Activated B cell treated with CpG ODN at 0.5 μM for 24 hours (primary cell): ENCODE measurements at regions not wholly inside any gene's neighbourhood (a gene's known extent, or its start where the extent isn't known, plus 50 kb on each side); places are given as distances from the start of the nearest gene placed in this dataset.

Experiments used
- ATAC-seq: fragments of 200-7000 bp; cut with Tn5 transposase; one replicate; pipeline ENCODE4 v1.10.0; 2021; ENCODE audit warnings: low read depth, mild to moderate bottlenecking, moderate library complexity
- CTCF ChIA-PET: fragments of 350-600 bp; sonication (Branson Sonifier 250); formaldehyde crosslinking; loops from one replicate; lab custom pipeline; 2021; ENCODE audit warnings: antibody characterized with exemption; lab: Charles Lee
- POLR2A ChIA-PET: fragments of 350-600 bp; sonication (Branson Sonifier 250); formaldehyde crosslinking; loops from one replicate; lab custom pipeline; 2021; ENCODE audit warnings: antibody characterized with exemption; lab: Charles Lee
- DNase-seq: peaks from one replicate; pipeline ENCODE4 v3.0.0; 2022
- H3K27ac Mint-ChIP-seq: one replicate; pipeline ENCODE4 v1.8.0; 2020; ENCODE audit warnings: mixed read lengths
- H3K27me3 Mint-ChIP-seq: one replicate; pipeline ENCODE4 v1.8.0; 2021; ENCODE audit warnings: mixed read lengths
- H3K36me3 Mint-ChIP-seq: one replicate; pipeline ENCODE4 v1.8.0; 2021; ENCODE audit warnings: low read depth, mixed read lengths
- H3K4me1 Mint-ChIP-seq: one replicate; pipeline ENCODE4 v1.8.0; 2021; ENCODE audit warnings: mixed read lengths
- H3K4me3 Mint-ChIP-seq: one replicate; pipeline ENCODE4 v1.8.0; 2020; ENCODE audit warnings: mild to moderate bottlenecking, mixed read lengths
- H3K9me3 Mint-ChIP-seq: one replicate; pipeline ENCODE4 v1.8.0; 2020; ENCODE audit warnings: mixed read lengths
- CTCF ChIP-seq: fragments of 200-600 bp; IDR thresholded peaks from one replicate; pipeline ENCODE4 v1.8.0; 2022; ENCODE audit warnings: antibody characterized with exemption, mild to moderate bottlenecking
- intact Hi-C: fragments of 100-400 bp; cut with micrococcal nuclease; formaldehyde crosslinking; loops from one replicate; pipeline ENCODE4 v1.15.1; 2024

GRCh38 chr9:22241024-22241423, 205.6 kb upstream of the DMRTA1 start:
- Mint-ChIP-seq H3K4me3 (peak overlapping the region; percentile 64), H3K36me3 (no peaks in the 10 kb centered on the region), H3K27me3 (no peaks in the 10 kb centered on the region), H3K9me3 (no peaks in the 10 kb centered on the region), H3K4me1 (peaks cover 61% of the 10 kb centered on the region), H3K27ac (peak overlapping the region; percentile 67)
- CTCF ChIA-PET, result interaction anchor here (1.0 to 7.6 kb wide), 4 partner anchors 189 to 430 kb away, joined by 4 to 130 read pairs (median 29); partner anchors contain the start of gene CDKN2B
- POLR2A ChIA-PET, result interaction anchor here (1.2 kb wide), 1 partner anchor 246 kb away, joined by 5 read pairs; the partner anchor contains the start of gene CDKN2B-AS1
- intact Hi-C loops, result loop anchor here (1.0 to 10.0 kb wide), 7 partner anchors 26 to 1616 kb away; partner anchors contain the start of genes KLHL9 and MLLT3
- ATAC-seq (peak; percentile 26), DNase-seq (no peak)
- no peak for TF ChIP-seq CTCF

GRCh38 chr9:22241611-22242010, 205.0 kb upstream of the DMRTA1 start:
- peaks cover 61% of the 10 kb centered on the region for H3K4me1 Mint-ChIP-seq
- peak overlapping the region; percentile 64 for H3K4me3 Mint-ChIP-seq
- H3K36me3 Mint-ChIP-seq, result no peaks in the 10 kb centered on the region
- no peak for DNase-seq
- intact Hi-C loops, result loop anchor here (1.0 to 10.0 kb wide), 7 partner anchors 27 to 1617 kb away; partner anchors contain the start of genes KLHL9 and MLLT3
- peak overlapping the region; percentile 20 for H3K27ac Mint-ChIP-seq
- POLR2A ChIA-PET, result interaction anchor here (1.2 kb wide), 1 partner anchor 247 kb away, joined by 5 read pairs; the partner anchor contains the start of gene CDKN2B-AS1
- no peaks in the 10 kb centered on the region for H3K27me3 Mint-ChIP-seq
- TF ChIP-seq CTCF, result no peak
- H3K9me3 Mint-ChIP-seq, result no peaks in the 10 kb centered on the region
- ATAC-seq, result peak; percentile 51
- CTCF ChIA-PET, result interaction anchor here (1.0 to 7.6 kb wide), 3 partner anchors 210 to 430 kb away, joined by 4 to 130 read pairs (median 45); partner anchors contain the start of gene CDKN2B

GRCh38 chr9:22244139-22245011, 202.2 kb upstream of the DMRTA1 start:
- POLR2A ChIA-PET, result no interaction called here
- DNase-seq (no peak), ATAC-seq (peak; percentile 54)
- H3K27me3 Mint-ChIP-seq, result peaks cover 15% of the 10 kb centered on the region
- intact Hi-C loops, result loop anchor here (1.0 to 10.0 kb wide), 7 partner anchors 192 to 1620 kb away; partner anchors contain the start of gene MLLT3
- no peak overlapping the region for H3K27ac Mint-ChIP-seq
- H3K4me1 Mint-ChIP-seq, result peaks cover 39% of the 10 kb centered on the region
- CTCF ChIA-PET, result interaction anchor here (0.6 to 7.6 kb wide), 23 partner anchors 9 to 477 kb away, joined by 3 to 130 read pairs (median 4); partner anchors contain the start of gene CDKN2B
- no peaks in the 10 kb centered on the region for H3K36me3 Mint-ChIP-seq
- TF ChIP-seq CTCF, result no peak
- H3K9me3 Mint-ChIP-seq, result no peaks in the 10 kb centered on the region
- no peak overlapping the region for H3K4me3 Mint-ChIP-seq

- Mint-ChIP-seq H3K27me3 (peaks cover 24% of the 10 kb centered on the region), H3K36me3 (no peaks in the 10 kb centered on the region), H3K4me1 (no peaks in the 10 kb centered on the region), H3K4me3 (no peak overlapping the region), H3K9me3 (peaks cover 24% of the 10 kb centered on the region), H3K27ac (no peak overlapping the region)
- DNase-seq, result no peak
- ChIA-PET POLR2A (interaction anchor here (0.6 to 0.7 kb wide), 2 partner anchors 9 to 462 kb away, joined by 3 read pairs; no protein-coding TSS in a partner anchor), CTCF (no interaction called here)
- intact Hi-C loops, result no loop called here
- no peak for TF ChIP-seq CTCF
- no peak for ATAC-seq
Measured at GRCh38 chr9:22255337-22255736, 191.3 kb upstream of the DMRTA1 start.

- no peaks in the 10 kb centered on the region for H3K36me3 Mint-ChIP-seq
- peaks cover 20% of the 10 kb centered on the region for H3K9me3 Mint-ChIP-seq
- ChIA-PET CTCF (no interaction called here), POLR2A (no interaction called here)
- ATAC-seq (no peak), DNase-seq (no peak)
- H3K4me3 Mint-ChIP-seq, result no peak overlapping the region
- no peak for TF ChIP-seq CTCF
- H3K27ac Mint-ChIP-seq, result no peak overlapping the region
- no peaks in the 10 kb centered on the region for H3K4me1 Mint-ChIP-seq
- intact Hi-C loops, result no loop called here
- H3K27me3 Mint-ChIP-seq, result peaks cover 20% of the 10 kb centered on the region
Measured at GRCh38 chr9:22256381-22256780, 190.2 kb upstream of the DMRTA1 start.
